Calu3 (cell line): ENCODE measurements at regions not wholly inside any gene's neighbourhood (a gene's known extent, or its start where the extent isn't known, plus 50 kb on each side); places are given as distances from the start of the nearest gene placed in this dataset.

Experiments used
- BruUV-seq: library from RNA; stranded (reverse); fragments of 400-500 nt; replicated peaks from 2 replicates; lab custom pipeline; 2021; lab: Mats Ljungman, UMichigan
- CTCF ChIA-PET: fragments of 300-600 bp; sonication (Branson Sonifier 250); formaldehyde crosslinking; loops from one replicate; lab custom pipeline; 2022; ENCODE audit warnings: antibody characterized with exemption; lab: Charles Lee
- DNase-seq: peaks from one replicate; pipeline ENCODE4 v3.0.0; 2022
- H3K27ac Mint-ChIP-seq: one replicate; pipeline ENCODE4 v1.8.0; 2022; ENCODE audit warnings: mixed read lengths; ENCODE audit not compliant: unreplicated experiment
- H3K27me3 Mint-ChIP-seq: one replicate; pipeline ENCODE4 v1.8.0; 2022; ENCODE audit warnings: mixed read lengths; ENCODE audit not compliant: unreplicated experiment
- H3K36me3 Mint-ChIP-seq: one replicate; pipeline ENCODE4 v1.8.0; 2022; ENCODE audit warnings: mild to moderate bottlenecking, moderate library complexity, mixed read lengths; ENCODE audit not compliant: insufficient read depth, unreplicated experiment
- H3K4me1 Mint-ChIP-seq: one replicate; pipeline ENCODE4 v1.8.0; 2022; ENCODE audit warnings: mild to moderate bottlenecking, low read depth, mixed read lengths; ENCODE audit not compliant: unreplicated experiment
- H3K4me3 Mint-ChIP-seq: one replicate; pipeline ENCODE4 v1.8.0; 2022; ENCODE audit warnings: mild to moderate bottlenecking, low read depth, moderate library complexity, mixed read lengths; ENCODE audit not compliant: unreplicated experiment
- H3K9me3 Mint-ChIP-seq: one replicate; pipeline ENCODE4 v1.8.0; 2022; ENCODE audit warnings: low read depth, mixed read lengths; ENCODE audit not compliant: unreplicated experiment
- CTCF ChIP-seq: fragments of 200-600 bp; IDR thresholded peaks from one replicate; pipeline ENCODE4 v1.8.0; 2022; ENCODE audit warnings: antibody characterized with exemption; ENCODE audit not compliant: unreplicated experiment
- intact Hi-C: fragments of 100-400 bp; cut with micrococcal nuclease; formaldehyde crosslinking; loops from one replicate; pipeline ENCODE4 v1.10.0; 2022; ENCODE audit not compliant: unreplicated experiment

GRCh38 chr3:180829409-180830405 lies 82.8 kb upstream of the FXR1 start:
- no peaks in the 10 kb centered on the region for H3K4me1 Mint-ChIP-seq
- CTCF ChIA-PET, result interaction anchor here (0.6 kb wide), 1 partner anchor 1796 kb away, joined by 3 read pairs; no protein-coding TSS in a partner anchor
- no peak for TF ChIP-seq CTCF
- H3K9me3 Mint-ChIP-seq, result peaks cover 2% of the 10 kb centered on the region
- no peak overlapping the region for H3K4me3 Mint-ChIP-seq
- intact Hi-C loops, result no loop called here
- H3K27ac Mint-ChIP-seq, result no peak overlapping the region
- BruUV-seq, result no TSS peak
- no peaks in the 10 kb centered on the region for H3K36me3 Mint-ChIP-seq
- no peak for DNase-seq
- peaks cover 3% of the 10 kb centered on the region for H3K27me3 Mint-ChIP-seq

GRCh38 chr3:180835501-180835900 lies 77.0 kb upstream of the FXR1 start:
- Mint-ChIP-seq H3K9me3 (no peaks in the 10 kb centered on the region), H3K4me1 (no peaks in the 10 kb centered on the region), H3K36me3 (no peaks in the 10 kb centered on the region), H3K27ac (no peak overlapping the region), H3K27me3 (peaks cover 24% of the 10 kb centered on the region), H3K4me3 (no peak overlapping the region)
- DNase-seq, result no peak
- no TSS peak for BruUV-seq
- TF ChIP-seq CTCF, result no peak
- intact Hi-C loops, result no loop called here
- CTCF ChIA-PET, result no interaction called here

GRCh38 chr3:180836766-180837165 lies 75.7 kb upstream of the FXR1 start:
- CTCF ChIA-PET, result no interaction called here
- Mint-ChIP-seq H3K27me3 (peaks cover 24% of the 10 kb centered on the region), H3K36me3 (no peaks in the 10 kb centered on the region), H3K4me1 (no peaks in the 10 kb centered on the region), H3K4me3 (no peak overlapping the region), H3K27ac (no peak overlapping the region), H3K9me3 (no peaks in the 10 kb centered on the region)
- no peak for DNase-seq
- BruUV-seq, result no TSS peak
- no peak for TF ChIP-seq CTCF
- intact Hi-C loops, result no loop called here

- DNase-seq, result no peak
- intact Hi-C loops, result loop anchor here (1.0 to 5.0 kb wide), 2 partner anchors 53 to 165 kb away; no protein-coding TSS in a partner anchor
- no TSS peak for BruUV-seq
- Mint-ChIP-seq H3K27me3 (no peaks in the 10 kb centered on the region), H3K9me3 (no peaks in the 10 kb centered on the region), H3K4me3 (no peak overlapping the region), H3K27ac (no peak overlapping the region), H3K4me1 (no peaks in the 10 kb centered on the region), H3K36me3 (no peaks in the 10 kb centered on the region)
- CTCF ChIA-PET, result interaction anchor here (0.6 to 1.5 kb wide), 4 partner anchors 10 to 672 kb away, joined by 3 to 5 read pairs (median 4); no protein-coding TSS in a partner anchor
- TF ChIP-seq CTCF, result no peak
Observed at GRCh38 chr3:180854887-180855286, 57.6 kb upstream of the FXR1 start.
